Upper lobe of left lung (tissue), 6 donors: ENCODE measurements at regions not wholly inside any gene's neighbourhood (a gene's known extent, or its start where the extent isn't known, plus 50 kb on each side); places are given as distances from the start of the nearest gene placed in this dataset.

Source experiments
- ATAC-seq, 2 donors: fragments of 200-7000 bp; cut with Tn5 transposase; one replicate each; pipeline ENCODE4 v1.9.1; 2022; ENCODE audit warnings: mild to moderate bottlenecking in 2 of 2, moderate library complexity in 2 of 2; ENCODE audit not compliant: low FRiP score in 2 of 2
- DNase-seq, 2 donors: peaks; one replicate each; pipeline ENCODE4 v3.0.0-alpha.2; 2019 to 2020
- H3K27ac ChIP-seq, 4 donors: fragments of 200-600 bp; sonication (generic); one replicate each; pipeline ENCODE4 v1.5.1; 2016 to 2019
- H3K27me3 ChIP-seq, 4 donors: fragments of 200-600 bp; sonication (generic); one replicate each; pipeline ENCODE4 v1.5.1; 2017 to 2019
- H3K36me3 ChIP-seq, 4 donors: fragments of 200-600 bp; sonication (generic); one replicate each; pipeline ENCODE4 v1.5.1; 2016 to 2019
- H3K4me1 ChIP-seq, 4 donors: fragments of 200-600 bp; sonication (generic); one replicate each; pipeline ENCODE4 v1.5.1; 2018 to 2019
- H3K4me3 ChIP-seq, 4 donors: fragments of 200-600 bp; sonication (generic); one replicate each; pipeline ENCODE4 v1.5.1; 2017 to 2019; ENCODE audit warnings: mild to moderate bottlenecking in 2 of 4, moderate library complexity in 1 of 4
- H3K9me3 ChIP-seq, 4 donors: fragments of 200-600 bp; sonication (generic); one replicate each; pipeline ENCODE4 v1.5.1; 2018 to 2019
- EP300 ChIP-seq, 4 donors: sonication (generic); formaldehyde crosslinking; IDR thresholded peaks; one replicate each; pipeline ENCODE4 v1.5.1; 2017; ENCODE audit warnings: antibody characterized with exemption in 4 of 4, control low read depth in 2 of 4
- POLR2A ChIP-seq, 4 donors: fragments of 450-650 bp; IDR thresholded peaks; one replicate each; pipeline ENCODE4 v1.5.1; 2016 to 2017; ENCODE audit warnings: antibody characterized with exemption in 4 of 4, mild to moderate bottlenecking in 2 of 4
- POLR2AphosphoS5 ChIP-seq, 2 donors: sonication (generic); formaldehyde crosslinking; IDR thresholded peaks; one replicate each; pipeline ENCODE4 v1.5.1; 2017; ENCODE audit warnings: antibody characterized with exemption in 2 of 2
- WGBS, 2 donors: methylation state at CpG; one replicate each; pipeline ENCODE4 v1.1.5; 2017 to 2018; 5-methylcytosine and 5-hydroxymethylcytosine counted together
- TF ChIP-seq, protein P1 (sequence below), 6 experiments: fragments of 450-650 bp in 4 of 6; fragments of 200-600 bp in 2 of 6; sonication (generic) in 2 of 6; IDR thresholded peaks; one replicate each; pipeline ENCODE4 v1.5.1; 2016 to 2019; ENCODE audit warnings: antibody characterized with exemption in 6 of 6
- donor health status: DM: no; HTN: no; CAD: no; lungs with moderate emphysema.
- donor health status: DM: no; HTN: yes; CAD: no; lungs with severe emphysema.

GRCh38 chr6:148682252-148682651 lies 64.6 kb upstream of the UST start:
- H3K36me3 ChIP-seq, result no peaks in the 10 kb centered on the region
- TF ChIP-seq POLR2AphosphoS5 (IDR thresholded peaks at IDR 0.05), result no peak
- no peak for TF ChIP-seq POLR2A (IDR thresholded peaks at IDR 0.05)
- TF ChIP-seq, protein P1, sequence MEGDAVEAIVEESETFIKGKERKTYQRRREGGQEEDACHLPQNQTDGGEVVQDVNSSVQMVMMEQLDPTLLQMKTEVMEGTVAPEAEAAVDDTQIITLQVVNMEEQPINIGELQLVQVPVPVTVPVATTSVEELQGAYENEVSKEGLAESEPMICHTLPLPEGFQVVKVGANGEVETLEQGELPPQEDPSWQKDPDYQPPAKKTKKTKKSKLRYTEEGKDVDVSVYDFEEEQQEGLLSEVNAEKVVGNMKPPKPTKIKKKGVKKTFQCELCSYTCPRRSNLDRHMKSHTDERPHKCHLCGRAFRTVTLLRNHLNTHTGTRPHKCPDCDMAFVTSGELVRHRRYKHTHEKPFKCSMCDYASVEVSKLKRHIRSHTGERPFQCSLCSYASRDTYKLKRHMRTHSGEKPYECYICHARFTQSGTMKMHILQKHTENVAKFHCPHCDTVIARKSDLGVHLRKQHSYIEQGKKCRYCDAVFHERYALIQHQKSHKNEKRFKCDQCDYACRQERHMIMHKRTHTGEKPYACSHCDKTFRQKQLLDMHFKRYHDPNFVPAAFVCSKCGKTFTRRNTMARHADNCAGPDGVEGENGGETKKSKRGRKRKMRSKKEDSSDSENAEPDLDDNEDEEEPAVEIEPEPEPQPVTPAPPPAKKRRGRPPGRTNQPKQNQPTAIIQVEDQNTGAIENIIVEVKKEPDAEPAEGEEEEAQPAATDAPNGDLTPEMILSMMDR (IDR thresholded peaks at IDR 0.05), result no peak
- TF ChIP-seq EP300 (IDR thresholded peaks at IDR 0.05), result no peak
- ATAC-seq (no peak), DNase-seq (no peak)
- H3K27me3 ChIP-seq, result no peaks in the 10 kb centered on the region
- H3K9me3 ChIP-seq, result no peaks in the 10 kb centered on the region
- 76 to 78% methylated on average over 14 of the region's 14 CpGs for WGBS, 2 donors
- H3K27ac ChIP-seq, result no peak overlapping the region
- no peak overlapping the region for H3K4me3 ChIP-seq
- H3K4me1 ChIP-seq, result no peaks in the 10 kb centered on the region

DNA sequence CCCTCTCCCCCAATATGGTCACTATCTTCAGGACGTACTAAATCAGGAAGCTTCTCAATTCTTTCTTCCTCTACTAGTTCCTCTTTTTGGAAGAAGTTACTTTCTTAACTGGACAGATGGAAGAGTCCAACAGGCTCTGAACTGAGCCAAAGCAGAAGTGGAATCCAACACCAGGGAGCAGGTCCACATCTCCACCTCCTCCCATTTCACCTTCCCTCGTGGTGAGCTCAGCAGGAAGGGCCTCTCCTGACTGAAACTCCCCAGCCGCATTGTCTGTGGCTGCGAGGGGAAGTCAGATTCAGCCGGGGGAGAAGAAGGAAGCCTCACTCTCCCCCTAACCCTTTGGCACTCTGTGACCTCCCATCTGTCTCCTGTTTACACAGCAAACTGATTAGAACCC lies 63.8 kb upstream of the UST start:
- Histone ChIP-seq H3K4me1 (no peaks in the 10 kb centered on the region), H3K9me3 (no peaks in the 10 kb centered on the region), H3K4me3 (no peak overlapping the region), H3K36me3 (no peaks in the 10 kb centered on the region), H3K27ac (no peak overlapping the region), H3K27me3 (no peaks in the 10 kb centered on the region)
- TF ChIP-seq, protein P1 (IDR thresholded peaks at IDR 0.05), result no peak
- TF ChIP-seq POLR2AphosphoS5 (IDR thresholded peaks at IDR 0.05) (no peak), EP300 (IDR thresholded peaks at IDR 0.05) (no peak), POLR2A (IDR thresholded peaks at IDR 0.05) (no peak)
- ATAC-seq (peak; percentile 43 to 88), DNase-seq (no peak)
- WGBS, 2 donors, result 34 to 42% methylated on average over 5 of the region's 5 CpGs

- no peaks in the 10 kb centered on the region for H3K36me3 ChIP-seq
- H3K27ac ChIP-seq, result no peak overlapping the region
- TF ChIP-seq POLR2A (IDR thresholded peaks at IDR 0.05) (no peak), EP300 (IDR thresholded peaks at IDR 0.05) (no peak), POLR2AphosphoS5 (IDR thresholded peaks at IDR 0.05) (no peak)
- TF ChIP-seq, protein P1 (IDR thresholded peaks at IDR 0.05), result no peak
- WGBS, 2 donors, result 75 to 80% methylated on average over 3 of the region's 3 CpGs
- H3K27me3 ChIP-seq, result no peaks in the 10 kb centered on the region
- no peaks in the 10 kb centered on the region for H3K4me1 ChIP-seq
- DNase-seq (no peak), ATAC-seq (no peak)
- no peak overlapping the region for H3K4me3 ChIP-seq
- H3K9me3 ChIP-seq, result no peaks in the 10 kb centered on the region
Measured at GRCh38 chr6:148689168-148689567, 57.7 kb upstream of the UST start.

GRCh38 chr6:148693882-148694484 lies 52.8 kb upstream of the UST start:
- Histone ChIP-seq H3K36me3 (no peaks in the 10 kb centered on the region), H3K9me3 (no peaks in the 10 kb centered on the region), H3K4me3 (no peak overlapping the region), H3K27me3 (no peaks in the 10 kb centered on the region), H3K27ac (no peak overlapping the region), H3K4me1 (no peaks in the 10 kb centered on the region)
- TF ChIP-seq POLR2AphosphoS5 (IDR thresholded peaks at IDR 0.05) (no peak), POLR2A (IDR thresholded peaks at IDR 0.05) (no peak), EP300 (IDR thresholded peaks at IDR 0.05) (no peak)
- TF ChIP-seq, protein P1 (IDR thresholded peaks at IDR 0.05), result no peak
- ATAC-seq (peak in 1 of 2 donors; percentile 40), DNase-seq (no peak)
- 80 to 88% methylated on average over 3 of the region's 3 CpGs for whole genome bisulfite sequencing, 2 donors
